HEK293 (cell line): ENCODE measurements at regions not wholly inside any gene's neighbourhood (a gene's known extent, or its start where the extent isn't known, plus 50 kb on each side); places are given as distances from the start of the nearest gene placed in this dataset.

Experiments
- CTCF ChIP-seq: fragments of 450-650 bp; formaldehyde crosslinking; IDR thresholded peaks from 2 replicates; pipeline ENCODE4 v1.5.1; 2016; ENCODE audit warnings: missing biosample characterization, missing genetic modification characterization
- KLF10 ChIP-seq: fragments of 450-650 bp; IDR thresholded peaks from 2 replicates; pipeline ENCODE4 v1.5.1; 2018; ENCODE audit warnings: missing biosample characterization, mild to moderate bottlenecking, missing genetic modification characterization
- MYNN ChIP-seq: fragments of 450-650 bp; formaldehyde crosslinking; IDR thresholded peaks from 2 replicates; pipeline ENCODE4 v1.5.1; 2016; ENCODE audit warnings: missing biosample characterization, missing genetic modification characterization, borderline replicate concordance
- PRDM10 ChIP-seq: fragments of 450-650 bp; formaldehyde crosslinking; IDR thresholded peaks from 2 replicates; pipeline ENCODE4 v1.5.1; 2016; ENCODE audit warnings: missing biosample characterization, missing genetic modification characterization
- YY1 ChIP-seq: fragments of 450-650 bp; formaldehyde crosslinking; IDR thresholded peaks from 2 replicates; pipeline ENCODE4 v1.5.1; 2018; ENCODE audit warnings: missing biosample characterization, missing genetic modification characterization
- ZNF148 ChIP-seq: fragments of 450-650 bp; formaldehyde crosslinking; IDR thresholded peaks from 2 replicates; pipeline ENCODE4 v1.5.0; 2017; ENCODE audit warnings: missing biosample characterization, missing genetic modification characterization, borderline replicate concordance
- ZNF791 ChIP-seq: fragments of 450-650 bp; formaldehyde crosslinking; IDR thresholded peaks from 2 replicates; pipeline ENCODE4 v1.5.1; 2016; ENCODE audit warnings: missing biosample characterization, missing genetic modification characterization

GRCh38 chr4:181138116-181138515 lies 1105.1 kb upstream of the TENM3 start:
- no peak for TF ChIP-seq CTCF (tag by site-specific recombination)
- TF ChIP-seq MYNN (tag by site-specific recombination), result no peak
- TF ChIP-seq PRDM10 (tag by site-specific recombination), result no peak
- no peak for TF ChIP-seq YY1
- TF ChIP-seq KLF10 (tag by site-specific recombination), result no peak
- TF ChIP-seq ZNF791 (tag by site-specific recombination), result no peak
- no peak for TF ChIP-seq ZNF148 (tag by site-specific recombination)
